Lung microvascular endothelial cell (primary cell): ENCODE measurements at regions not wholly inside any gene's neighbourhood (a gene's known extent, or its start where the extent isn't known, plus 50 kb on each side); places are given as distances from the start of the nearest gene placed in this dataset.

ENCODE experiments used
- DNase-seq, 2 donors: peaks; one replicate each; pipeline versions ENCODE4 v3.0.0 to v3.0.0-alpha.2; 2010; ENCODE audit warnings: low read depth in 2 of 2

DNA sequence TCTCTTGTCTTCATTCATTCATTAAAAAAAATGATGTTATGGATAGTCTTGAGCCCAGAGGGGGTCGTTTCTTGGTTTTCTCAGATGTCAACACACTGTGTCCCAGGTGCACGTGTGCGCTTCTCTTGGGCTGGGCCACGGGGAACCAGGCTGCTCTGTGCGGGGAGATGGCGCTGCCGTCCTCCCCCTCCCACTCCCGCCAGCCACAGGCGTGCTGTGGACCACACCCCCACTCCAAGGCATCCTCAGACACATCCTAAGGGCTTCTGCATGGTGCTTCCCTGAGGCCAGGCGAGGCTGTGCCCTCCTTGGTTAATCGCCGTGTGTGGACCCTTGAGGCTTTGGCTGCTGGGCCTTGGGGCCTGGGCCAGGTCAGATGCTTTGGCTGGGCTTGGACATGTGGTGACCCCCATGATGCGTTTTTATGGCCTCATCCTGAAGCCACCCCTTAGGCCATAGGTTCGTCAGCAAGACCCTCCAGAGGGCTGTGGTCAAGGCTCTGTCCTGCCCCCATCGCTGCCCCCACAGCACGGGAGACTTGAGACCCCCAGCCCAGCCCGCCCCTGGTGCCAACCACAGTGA lies 245.7 kb upstream of the CIBAR2 start:
- DNase-seq: no peak

GRCh38 chr16:85358704-85359146 lies 246.5 kb upstream of the CIBAR2 start:
- no peak for DNase-seq

DNA sequence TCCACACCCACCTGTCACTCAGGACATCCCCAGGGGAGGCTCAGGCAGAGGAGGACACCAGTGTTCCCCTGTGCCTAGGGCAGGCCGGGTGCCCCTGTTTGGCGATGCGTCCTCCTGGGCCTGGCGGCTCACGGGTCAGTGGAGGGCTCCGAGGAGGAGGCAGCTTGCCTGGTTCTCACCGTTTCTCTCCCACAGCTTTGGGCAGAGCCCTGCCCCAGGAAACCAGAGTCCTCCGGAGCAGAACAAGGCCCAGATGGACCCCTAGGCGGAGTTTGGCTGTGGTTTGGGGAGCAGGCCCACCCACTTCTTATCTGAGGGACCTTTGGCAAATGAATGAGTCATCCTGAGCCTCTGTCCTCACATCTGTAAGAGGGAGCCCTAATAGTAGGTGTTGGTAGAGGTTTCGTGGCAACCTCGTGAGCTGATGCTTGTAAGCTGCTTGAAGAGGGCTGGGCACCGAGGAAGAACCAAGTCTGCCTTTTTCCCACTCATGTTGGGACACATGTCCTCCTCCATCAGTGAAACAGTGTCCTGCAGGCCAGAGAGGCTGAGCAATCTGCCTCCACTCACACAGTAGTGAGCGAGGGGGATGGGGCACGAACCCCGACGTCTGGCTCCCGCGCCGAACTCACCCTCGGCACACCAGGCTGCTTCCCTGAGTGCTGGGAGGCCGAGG lies 247.0 kb upstream of the CIBAR2 start:
- DNase-seq: no peak

GRCh38 chr16:85360323-85361277 lies 248.3 kb upstream of the CIBAR2 start:
- no peak for DNase-seq

DNA sequence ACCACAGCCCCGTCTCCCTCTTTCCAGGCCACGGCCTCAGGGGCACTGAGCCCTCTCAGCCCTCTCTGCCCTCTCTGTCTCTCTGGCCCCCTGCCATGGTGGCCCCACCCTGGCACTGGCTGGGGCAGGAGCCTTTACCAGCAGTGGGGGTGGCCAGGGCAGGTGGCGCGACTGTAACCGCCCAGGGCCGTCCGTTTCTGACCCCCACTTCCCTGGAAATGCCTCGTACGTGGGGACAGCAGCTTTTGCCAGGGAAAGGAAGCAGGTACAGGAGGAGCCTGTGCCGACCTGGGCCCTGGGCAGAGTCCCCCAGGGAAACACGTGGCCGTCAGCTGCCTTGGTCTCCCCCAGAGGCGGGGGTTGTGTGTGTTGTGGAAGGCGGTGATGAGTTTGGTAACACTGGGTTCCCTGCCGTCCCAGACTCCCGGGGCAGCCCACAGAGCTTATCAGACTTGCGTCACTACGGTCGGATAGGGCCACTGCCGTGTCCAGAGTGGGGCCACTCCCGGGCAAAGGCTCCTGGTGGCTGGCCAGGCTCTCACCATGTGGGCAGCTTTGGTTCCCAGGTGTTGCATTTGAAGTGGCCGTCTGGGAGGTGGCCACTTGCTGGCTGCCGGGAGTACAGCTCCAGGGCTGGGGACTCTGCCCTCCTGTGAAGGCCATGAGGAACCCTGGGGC lies 249.3 kb upstream of the CIBAR2 start:
- DNase-seq: no peak

- no peak for DNase-seq
Observed at GRCh38 chr16:85362443-85362842, 250.2 kb upstream of the CIBAR2 start.

DNA sequence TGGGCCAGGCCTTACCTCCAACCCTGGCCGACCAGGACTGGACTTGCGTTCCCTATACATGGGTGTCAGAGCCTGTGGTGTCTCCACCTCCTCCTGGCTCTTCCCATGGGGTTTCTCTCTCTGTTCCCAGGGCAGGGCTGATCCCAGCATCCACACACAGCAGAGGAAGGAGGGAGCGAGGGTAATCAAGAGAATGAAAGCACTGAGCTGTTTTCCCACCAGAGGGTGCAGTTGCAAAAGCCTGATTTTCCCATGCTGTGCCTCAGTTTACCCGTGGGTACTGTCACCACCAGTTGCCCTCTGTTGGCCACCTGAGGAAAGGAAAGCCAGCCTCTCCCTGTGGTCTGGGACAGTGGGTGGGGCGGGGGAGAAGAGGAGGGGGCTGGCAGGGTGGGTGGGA lies 249.7 kb upstream of the GSE1 start:
- DNase-seq: no peak

DNA sequence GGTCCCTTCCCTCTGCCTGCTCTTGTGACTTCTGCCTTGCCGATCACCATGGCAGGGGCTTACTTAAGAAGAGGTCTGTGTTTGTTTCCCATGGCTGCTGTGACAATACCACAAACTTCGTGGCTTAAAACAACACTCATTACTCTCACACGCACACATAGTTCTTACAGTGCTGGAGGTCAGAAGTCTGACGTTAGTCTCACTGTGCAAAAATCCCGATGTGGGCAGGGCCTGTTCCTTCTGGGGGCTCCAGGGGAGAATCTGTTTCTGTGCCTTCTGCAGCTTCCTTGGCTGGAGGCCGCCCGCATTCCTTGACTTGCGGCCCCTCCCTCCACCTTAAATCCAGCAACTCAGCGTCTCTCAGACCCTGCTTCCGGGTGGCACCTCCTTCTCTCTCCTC lies 249.2 kb upstream of the GSE1 start:
- peak in 1 of 2 donors; percentile 64 for DNase-seq

GRCh38 chr16:85364323-85365040 lies 248.6 kb upstream of the GSE1 start:
- DNase-seq: peak; percentile 17 to 48

DNA sequence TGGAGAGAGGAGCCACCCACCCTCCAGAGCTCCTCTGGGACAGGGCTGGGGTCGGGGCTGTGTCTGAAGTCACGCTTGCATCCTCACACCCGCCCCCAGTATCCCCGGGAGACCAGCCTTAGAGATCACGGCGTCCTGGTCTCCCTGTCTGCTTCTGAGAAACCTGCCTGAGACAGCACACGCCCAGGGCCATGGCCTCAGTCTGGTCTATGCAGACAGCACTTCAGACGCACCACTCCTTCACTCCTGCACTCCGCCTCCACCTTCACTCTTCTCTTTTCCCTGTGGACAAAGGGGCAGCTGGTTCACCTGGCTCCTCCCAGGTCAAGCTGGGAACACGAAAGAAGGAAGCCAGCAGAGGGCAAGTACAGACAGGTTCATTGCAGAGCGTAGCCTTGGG lies 248.0 kb upstream of the GSE1 start:
- no peak for DNase-seq

GRCh38 chr16:85366031-85366763 lies 246.9 kb upstream of the GSE1 start:
- DNase-seq: no peak

- no peak for DNase-seq
Observed at GRCh38 chr16:85367485-85367884, 245.6 kb upstream of the GSE1 start.

DNA sequence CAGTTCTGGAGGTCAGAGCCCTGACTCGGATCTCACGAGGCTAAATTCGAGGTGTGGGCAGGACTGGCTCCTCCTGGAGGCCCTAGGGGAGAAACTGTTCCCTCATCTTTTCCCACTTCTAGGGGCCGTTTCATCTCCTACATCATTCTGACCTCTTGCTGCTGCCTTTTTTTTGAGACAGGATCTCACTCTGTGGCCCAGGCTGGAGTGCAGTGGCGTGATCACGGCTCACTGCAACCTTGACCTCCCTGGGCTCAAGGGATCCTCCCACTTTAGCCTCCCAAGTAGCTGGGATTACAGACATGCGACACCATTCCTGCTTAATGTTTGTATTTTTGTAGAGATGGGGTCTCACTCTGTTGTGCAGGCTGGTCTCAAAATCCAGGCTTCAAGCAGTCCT lies 244.1 kb upstream of the GSE1 start:
- DNase-seq: no peak

GRCh38 chr16:85369741-85370528 lies 243.2 kb upstream of the GSE1 start:
- DNase-seq: peak; percentile 21 to 47

DNA sequence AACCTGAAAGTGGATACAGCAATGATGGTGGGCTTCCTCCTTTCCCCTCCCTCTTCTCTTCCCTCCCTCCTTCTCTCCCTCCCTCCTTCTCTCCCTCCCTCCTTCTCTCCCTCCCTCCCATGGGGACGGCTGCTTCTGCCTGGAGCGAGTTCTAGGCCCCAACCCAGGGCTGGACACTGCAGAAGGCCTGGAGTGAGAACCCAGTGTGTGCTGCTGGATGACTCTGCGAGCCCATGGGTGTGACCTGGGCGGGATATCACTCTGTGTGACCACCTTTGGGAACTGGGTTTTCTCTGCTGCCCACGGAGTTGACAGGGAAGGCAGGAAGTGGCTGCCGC lies 242.6 kb upstream of the GSE1 start:
- DNase-seq: no peak

GRCh38 chr16:85370881-85371651 lies 242.1 kb upstream of the GSE1 start:
- no peak for DNase-seq

GRCh38 chr16:85371948-85372347 lies 241.2 kb upstream of the GSE1 start:
- DNase-seq: no peak

- DNase-seq: peak; percentile 48 to 52
Observed at GRCh38 chr16:85372627-85373372, 240.3 kb upstream of the GSE1 start.
